ENCODE measurements at regions not wholly inside any gene's neighbourhood (a gene's known extent, or its start where the extent isn't known, plus 50 kb on each side); places are given as distances from the start of the nearest gene placed in this dataset.
"Not testable (repeated sequence)": the region's sequence is repeated elsewhere in the genome, so short reads cannot be mapped to it uniquely, and the experiment has no call there.

GRCh38 chr4:54879576-54879975, 221.8 kb downstream of the KIT start:
- ATAC-seq = no peak
- intact Hi-C loops (cut with DNase I) = no loop called here
- DNase-seq (ENCODE audit: low spot score) = no peak

DNA sequence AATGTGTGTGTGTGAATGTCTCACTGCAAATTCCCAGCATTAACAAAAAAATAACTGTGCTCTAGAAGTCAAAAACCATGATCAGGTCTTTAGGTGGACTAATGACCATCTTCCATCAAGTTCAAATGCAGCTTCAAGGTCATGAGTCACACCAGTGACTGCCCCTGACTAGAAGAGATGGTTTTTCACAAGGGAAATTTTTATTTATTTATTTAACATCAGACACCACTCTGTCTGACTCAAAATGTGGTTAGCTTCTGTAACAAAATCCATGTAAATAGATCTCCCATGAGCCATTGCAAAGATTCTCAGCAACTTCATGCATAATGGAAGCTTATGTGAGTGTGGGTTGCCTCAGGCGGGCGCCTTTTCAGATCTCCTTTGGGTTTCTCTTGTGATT, 219.2 kb downstream of the KIT start:
- intact Hi-C loops (cut with DNase I) = no loop called here
- no peak for ATAC-seq

DNA sequence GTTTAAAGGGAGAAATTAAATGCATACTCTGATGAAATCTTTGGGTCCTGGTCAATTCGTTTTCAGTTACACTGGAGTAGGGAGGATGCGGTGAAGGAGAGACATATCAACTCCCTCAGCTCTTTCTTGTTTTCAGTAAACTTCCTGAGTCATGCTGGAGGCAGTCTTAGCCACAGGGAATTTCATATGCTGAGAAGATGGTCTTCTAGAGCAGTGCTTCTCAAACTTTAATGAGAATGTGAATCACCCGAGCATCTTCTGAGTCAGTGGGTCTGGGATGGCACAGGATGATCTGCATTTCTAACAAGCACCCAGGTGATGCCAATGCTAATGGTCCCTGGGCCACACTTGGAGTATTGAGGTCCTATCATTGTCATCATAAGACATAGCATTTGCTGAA, 214.5 kb downstream of the KIT start:
- ATAC-seq = no peak
- no peak for DNase-seq (ENCODE audit: low spot score)
- intact Hi-C loops (cut with DNase I) = no loop called here

More for the DNA sequence above, 219.2 kb downstream of the KIT start:
- DNase-seq (ENCODE audit: low spot score) = no peak

DNA sequence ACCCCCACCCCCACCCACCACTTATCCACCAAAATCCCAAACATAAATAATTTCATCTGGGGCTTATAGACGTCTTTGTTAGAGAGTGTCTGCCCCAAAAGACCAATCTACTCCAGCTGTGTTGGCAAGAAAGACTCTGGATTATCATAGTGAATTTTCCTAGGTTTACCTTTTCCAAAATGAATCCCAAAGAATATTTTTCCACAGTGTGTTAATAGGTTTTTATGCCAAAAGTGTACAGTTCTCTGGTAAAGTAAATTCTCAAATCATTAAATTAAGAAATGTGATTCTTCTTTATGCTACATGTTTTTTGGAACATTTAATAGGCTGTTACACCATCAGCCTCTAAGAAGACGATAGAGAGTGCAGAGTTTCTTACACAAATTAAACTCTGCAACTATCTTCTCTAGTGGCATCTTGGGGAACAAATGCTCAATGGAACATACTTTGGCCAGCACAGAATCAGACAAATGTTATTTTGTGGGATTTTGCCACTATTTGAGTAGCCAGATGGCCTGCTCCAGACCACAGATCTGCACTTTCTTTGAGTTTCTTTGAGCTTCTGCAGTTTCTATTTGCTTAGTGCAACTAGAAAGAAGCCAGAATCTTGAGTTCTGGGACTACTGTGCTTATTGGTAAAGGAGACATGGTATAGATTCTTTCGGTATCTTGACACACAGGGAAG, 206.0 kb downstream of the KIT start:
- DNase-seq (ENCODE audit: low spot score) = no peak
- intact Hi-C loops (cut with DNase I) = no loop called here
- ATAC-seq = no peak

DNA sequence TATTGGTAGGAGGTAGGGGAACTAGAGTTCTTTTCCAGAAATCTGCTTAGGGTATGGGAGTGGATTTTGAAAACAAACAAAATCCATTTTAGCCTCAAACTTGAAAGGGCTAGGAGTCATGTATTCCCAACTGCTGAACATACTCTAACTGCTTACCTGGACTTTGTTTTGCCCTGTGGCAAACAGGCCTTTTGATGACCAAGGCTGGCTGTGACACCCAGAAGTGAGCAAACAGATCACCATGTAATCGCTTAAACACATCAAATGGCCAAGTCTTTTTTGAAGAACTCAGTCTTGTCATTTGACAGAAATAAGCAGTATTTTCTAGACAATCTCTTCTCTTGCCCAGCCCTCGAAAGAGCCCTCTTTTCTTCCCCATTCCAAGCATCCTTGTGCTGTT, 203.4 kb downstream of the KIT start:
- intact Hi-C loops (cut with DNase I) = no loop called here
- DNase-seq (ENCODE audit: low spot score) (no peak), ATAC-seq (no peak)

DNA sequence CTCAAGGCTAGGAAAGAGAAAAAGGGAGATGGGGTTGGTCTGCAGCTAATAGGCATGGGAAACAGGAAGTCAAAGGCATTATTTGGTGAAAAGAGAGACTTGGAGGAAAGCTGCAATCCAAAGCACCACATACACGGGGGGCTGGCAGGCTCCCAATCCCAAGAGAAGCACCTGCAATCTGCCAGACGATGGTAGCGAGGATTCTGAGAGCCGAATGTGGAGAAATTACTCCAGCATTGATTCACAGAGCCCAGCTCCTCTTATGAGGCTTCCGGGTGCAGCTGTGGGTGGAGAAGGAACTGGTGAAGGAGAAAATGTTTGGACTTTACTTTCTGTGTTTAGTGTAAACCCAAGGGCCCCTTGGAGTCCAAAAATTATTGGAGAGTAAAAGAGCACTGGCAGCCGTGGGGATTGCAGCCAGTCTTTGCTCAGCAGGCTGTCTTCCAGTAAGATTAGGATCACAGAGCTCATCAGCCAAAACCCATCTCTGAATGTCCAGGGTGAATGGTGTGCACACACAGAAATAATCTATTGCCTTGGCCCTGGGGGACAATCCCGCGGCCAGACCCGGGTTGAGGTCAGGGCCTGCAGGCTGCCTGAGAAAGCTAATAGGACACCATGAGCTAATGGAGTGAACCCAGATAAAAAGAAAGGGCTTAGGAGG, 197.6 kb downstream of the KIT start:
- no peak for DNase-seq (ENCODE audit: low spot score)
- intact Hi-C loops (cut with DNase I) = no loop called here
- ATAC-seq = peak; percentile 83

DNA sequence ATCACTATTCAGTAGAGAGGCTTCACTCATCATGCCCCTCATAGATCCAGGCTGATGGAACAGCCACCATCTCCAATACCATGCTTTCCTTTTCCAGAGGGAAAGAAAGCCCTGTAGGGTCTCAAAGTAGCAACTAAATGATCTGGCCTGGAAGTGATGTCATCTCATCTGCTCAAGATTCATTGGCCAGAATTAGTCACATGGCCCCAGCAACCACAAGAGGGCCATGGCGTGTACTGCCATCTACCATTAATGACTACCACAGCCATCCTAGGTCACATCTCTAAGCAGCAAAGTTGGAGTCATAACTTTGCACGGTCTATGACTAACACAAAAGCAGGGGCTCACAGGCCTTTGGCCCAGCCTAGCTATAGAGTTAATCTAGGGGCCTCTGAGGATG, 194.8 kb downstream of the KIT start:
- intact Hi-C loops (cut with DNase I) = no loop called here
- ATAC-seq (no peak), DNase-seq (ENCODE audit: low spot score) (no peak)

DNA sequence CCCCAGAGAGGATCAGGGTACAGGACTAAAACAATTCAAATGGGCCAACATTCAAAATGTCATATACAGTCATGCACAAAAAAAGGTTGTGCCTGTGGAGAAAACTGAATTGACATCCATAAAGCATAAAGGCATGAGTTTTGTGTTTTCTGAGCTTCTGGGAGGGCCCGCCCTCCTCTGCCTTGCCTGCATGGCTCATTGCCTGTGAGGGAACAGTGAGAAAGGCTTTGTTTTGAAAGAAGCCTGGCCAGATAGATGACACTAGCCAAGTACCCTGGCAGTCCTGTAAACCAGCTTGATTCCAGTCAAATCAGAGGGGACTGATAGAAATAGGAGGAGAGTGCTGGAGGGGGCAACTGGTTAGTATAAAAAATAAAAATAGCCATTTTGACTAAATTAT, 194.3 kb downstream of the KIT start:
- ATAC-seq (no peak), DNase-seq (ENCODE audit: low spot score) (no peak)
- intact Hi-C loops (cut with DNase I) = no loop called here

DNA sequence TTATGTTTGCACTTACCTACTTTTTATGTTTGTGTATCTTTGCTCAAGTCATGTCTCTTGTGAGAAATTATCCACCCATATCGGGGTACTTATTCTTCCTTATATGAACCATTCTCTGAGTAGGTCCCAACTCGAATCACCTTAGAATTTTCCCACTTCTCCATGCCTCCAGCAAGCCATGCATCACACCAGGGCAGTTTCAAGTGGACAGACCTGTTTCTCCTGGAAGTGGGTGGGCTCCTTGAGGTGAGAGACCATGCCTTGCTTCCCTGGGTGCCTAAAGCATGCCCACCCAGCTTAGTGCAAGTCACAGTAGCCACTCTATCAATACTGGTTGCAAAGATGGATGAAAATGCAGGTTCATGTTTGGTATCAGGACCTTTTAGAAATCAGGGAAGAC, 187.2 kb downstream of the KIT start:
- no peak for ATAC-seq
- intact Hi-C loops (cut with DNase I) = no loop called here
- DNase-seq (ENCODE audit: low spot score) = no peak

GRCh38 chr4:54843946-54844345, 186.2 kb downstream of the KIT start:
- ATAC-seq = no peak
- intact Hi-C loops (cut with DNase I) = no loop called here
- DNase-seq (ENCODE audit: low spot score) = no peak

- no peak for DNase-seq (ENCODE audit: low spot score)
- no peak for ATAC-seq
- intact Hi-C loops (cut with DNase I) = no loop called here
These were observed 185.3 kb downstream of the KIT start for GRCh38 chr4:54843106-54843505.

DNA sequence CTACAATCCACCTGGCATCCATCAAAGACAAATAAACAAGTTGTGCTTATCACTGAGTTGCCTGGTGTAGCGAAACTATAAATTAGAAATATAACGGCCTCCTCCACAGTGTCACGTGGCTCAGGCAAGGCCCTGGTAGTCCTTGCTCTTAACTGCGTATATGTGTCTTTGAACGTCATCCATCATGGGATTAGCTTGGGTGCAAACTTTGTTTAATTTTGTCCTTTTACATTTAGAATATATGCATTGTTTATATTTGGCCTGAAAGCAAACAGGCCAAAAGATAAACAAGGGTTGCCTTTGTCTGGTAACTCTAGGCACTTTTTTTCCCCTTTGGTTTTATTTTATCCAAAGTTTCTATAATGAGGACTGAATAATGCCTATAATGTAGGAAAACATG, 184.9 kb downstream of the KIT start:
- intact Hi-C loops (cut with DNase I) = no loop called here
- ATAC-seq = no peak
- no peak for DNase-seq (ENCODE audit: low spot score)

DNA sequence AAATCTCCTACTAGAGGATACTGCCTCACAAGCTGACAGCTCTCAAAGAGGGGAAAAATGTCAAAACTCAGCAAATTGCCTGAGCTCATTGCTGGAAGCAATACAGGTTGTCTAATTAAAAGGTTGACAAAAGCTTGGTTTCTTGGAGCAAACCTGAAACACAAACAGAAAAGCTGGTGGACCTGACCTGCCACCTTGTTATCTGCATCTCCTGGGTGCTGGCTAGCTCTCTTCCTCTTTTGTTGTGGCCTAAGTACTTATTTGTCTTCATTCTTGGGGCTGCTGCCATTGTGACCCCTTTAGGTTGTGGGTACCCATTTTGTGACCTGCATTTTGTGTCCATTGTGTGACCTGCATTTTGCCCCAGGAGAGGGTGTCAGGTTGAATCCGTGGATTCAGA, 184.5 kb downstream of the KIT start:
- intact Hi-C loops (cut with DNase I) = no loop called here
- no peak for DNase-seq (ENCODE audit: low spot score)
- no peak for ATAC-seq

DNA sequence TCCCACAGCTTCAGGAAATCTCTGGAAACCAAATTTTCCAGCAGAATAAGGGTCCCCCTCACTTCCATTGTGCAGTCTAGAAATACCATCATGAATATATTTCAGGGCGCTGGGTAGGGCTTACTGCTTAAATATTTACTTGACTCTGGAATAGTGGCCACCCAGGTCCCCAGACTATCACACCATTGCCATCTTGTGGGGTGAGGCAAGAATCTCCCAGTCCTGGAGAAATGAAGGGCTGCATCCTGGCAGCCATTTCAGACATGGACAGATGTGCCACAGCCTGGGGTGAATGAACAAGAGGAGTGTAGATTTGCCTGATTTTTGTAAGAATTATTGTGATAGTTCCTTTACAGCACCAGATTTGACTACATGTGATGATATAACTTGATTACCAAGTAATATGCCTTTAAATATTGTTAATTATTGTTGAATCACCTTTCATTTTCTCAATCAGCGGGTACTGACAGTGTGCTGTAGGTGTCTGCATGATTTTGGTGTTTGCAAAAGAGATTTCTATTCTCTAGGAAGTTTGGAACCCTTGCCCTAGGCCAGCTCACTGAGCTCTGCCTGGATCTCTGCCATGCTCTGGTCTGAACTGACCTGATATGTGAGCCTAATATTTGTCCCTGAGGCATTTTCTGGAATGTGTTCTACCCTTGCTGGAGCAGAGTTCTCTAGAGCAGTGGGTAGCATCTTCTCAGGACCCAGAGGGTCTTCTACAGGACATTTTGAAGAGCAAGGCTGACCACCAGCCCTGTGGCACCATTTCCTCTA, 183.4 kb downstream of the KIT start:
- DNase-seq (ENCODE audit: low spot score) = no peak

DNA sequence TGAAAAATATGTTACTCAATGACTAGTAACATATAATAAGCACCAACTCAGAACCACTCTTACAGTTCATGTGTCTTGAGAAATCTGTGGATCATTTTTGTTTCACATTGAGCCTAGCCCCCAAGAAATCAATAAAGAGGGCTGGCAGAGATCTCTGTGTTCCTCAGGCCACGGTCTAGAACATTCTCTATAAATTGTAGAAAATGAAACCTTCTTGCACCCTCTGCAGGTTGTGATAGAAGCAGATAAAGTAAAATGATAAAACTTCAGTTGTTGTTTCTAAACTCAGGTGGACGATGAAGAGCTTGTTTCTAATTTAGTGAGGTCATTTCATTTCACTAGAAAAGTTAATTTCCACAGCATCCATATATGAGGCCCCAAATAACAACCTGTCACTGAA, 182.7 kb downstream of the KIT start:
- no peak for ATAC-seq
- DNase-seq (ENCODE audit: low spot score) = no peak
- intact Hi-C loops (cut with DNase I) = no loop called here

More for the DNA sequence above, 183.4 kb downstream of the KIT start:
- ATAC-seq = peak; percentile 68
- intact Hi-C loops (cut with DNase I) = no loop called here

DNA sequence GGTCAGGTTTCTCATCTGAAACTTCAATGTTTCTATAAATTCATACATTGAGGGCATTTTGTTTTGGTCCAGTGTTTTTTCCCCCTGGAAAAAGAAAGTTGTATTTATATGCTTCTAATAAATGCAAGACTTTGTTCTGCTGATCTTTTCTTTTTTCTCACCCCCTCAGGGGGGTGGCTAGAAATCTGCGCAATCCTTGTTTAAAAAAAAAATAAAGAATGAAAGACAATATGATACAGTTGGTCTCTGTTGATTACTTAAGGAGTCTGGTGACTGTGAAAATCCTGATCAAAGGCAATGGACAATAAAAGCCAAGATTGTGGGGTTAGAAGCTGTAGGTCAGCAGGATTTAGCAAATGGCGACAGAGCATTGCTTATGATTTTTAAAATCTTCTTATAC, 180.5 kb downstream of the KIT start:
- DNase-seq (ENCODE audit: low spot score) = no peak
- intact Hi-C loops (cut with DNase I) = no loop called here
- no peak for ATAC-seq

DNA sequence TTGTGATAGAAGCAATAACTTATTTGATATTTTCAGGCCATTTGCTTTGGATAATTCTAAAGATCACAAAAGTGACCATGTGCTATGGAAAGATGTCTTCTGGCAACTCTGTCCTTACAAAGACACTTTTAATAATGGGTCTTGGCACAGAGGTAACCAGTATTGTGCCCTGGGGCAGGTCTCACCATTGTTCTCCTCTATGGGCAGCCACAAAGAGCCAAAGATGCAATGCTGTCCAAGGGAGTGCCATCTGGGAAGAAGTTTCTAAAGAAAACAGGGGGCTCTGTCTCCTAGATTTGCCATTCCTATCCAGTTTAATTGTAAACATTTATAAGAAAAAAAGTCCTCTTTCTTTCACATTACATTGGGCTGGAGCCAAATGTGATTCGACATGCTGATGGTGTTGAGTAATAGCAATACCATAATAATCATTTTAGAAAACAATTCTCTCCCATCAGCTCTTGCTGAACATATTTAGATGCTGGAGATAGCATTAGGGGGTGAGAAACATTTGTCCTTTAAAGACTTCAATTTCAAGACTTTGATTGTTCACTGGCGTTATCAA, 179.9 kb downstream of the KIT start:
- ATAC-seq = no peak
- intact Hi-C loops (cut with DNase I) = no loop called here
- DNase-seq (ENCODE audit: low spot score) = no peak

GRCh38 chr4:54828361-54828760, 170.6 kb downstream of the KIT start:
- intact Hi-C loops (cut with DNase I); DNase-seq (ENCODE audit: low spot score); ATAC-seq: not testable (repeated sequence)

DNA sequence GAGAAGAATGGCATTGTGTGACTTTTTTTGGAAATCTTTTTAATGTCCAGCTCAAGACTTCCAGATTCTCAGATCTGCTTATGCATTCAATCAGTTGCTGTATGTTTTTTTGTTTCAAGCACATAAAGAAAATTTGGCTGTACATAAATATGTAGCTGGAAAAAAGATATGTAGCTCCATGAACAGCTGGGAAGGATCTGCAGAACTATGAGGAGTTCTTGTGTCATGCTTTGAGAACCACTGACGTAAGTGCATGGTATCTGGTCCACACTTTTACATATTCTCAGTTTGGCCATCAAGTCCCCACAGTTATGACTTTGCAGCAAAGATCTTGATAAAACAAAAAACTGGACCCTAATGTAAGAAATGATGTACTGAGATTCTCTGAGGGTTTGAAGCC, 165.9 kb downstream of the KIT start:
- ATAC-seq (no peak), DNase-seq (ENCODE audit: low spot score) (no peak)
- intact Hi-C loops (cut with DNase I) = no loop called here

GRCh38 chr4:54819034-54819433, 161.3 kb downstream of the KIT start:
- DNase-seq (ENCODE audit: low spot score) (no peak), ATAC-seq (no peak)
- intact Hi-C loops (cut with DNase I) = no loop called here
